Stomach (tissue), 8 donors: ENCODE measurements at regions not wholly inside any gene's neighbourhood (a gene's known extent, or its start where the extent isn't known, plus 50 kb on each side); places are given as distances from the start of the nearest gene placed in this dataset.

Experiments
- DNase-seq, 2 donors: peaks; one replicate each; pipeline versions ENCODE4 v3.0.0 to v3.0.0-alpha.2; 2013 to 2019
- H3K27ac ChIP-seq, 5 donors: fragments of 200-600 bp in 4 of 5; sonication (generic) in 4 of 5; one replicate each; pipeline ENCODE4 v1.5.1; 2013 to 2019; ENCODE audit warnings: mild to moderate bottlenecking in 1 of 5, moderate library complexity in 1 of 5
- H3K27me3 ChIP-seq, 3 donors: fragments of 200-600 bp; sonication (generic); one replicate each; pipeline ENCODE4 v1.5.1; 2017 to 2019; ENCODE audit warnings: mixed run types in 1 of 3
- H3K36me3 ChIP-seq, 4 donors: fragments of 200-600 bp; sonication (generic); 1 replicate in 3 of 4; 2 replicates in 1 of 4; pipeline ENCODE4 v1.5.1; 2016 to 2019
- H3K4me1 ChIP-seq, 4 donors: fragments of 200-600 bp; sonication (generic); one replicate each; pipeline ENCODE4 v1.5.1; 2016 to 2019
- H3K4me3 ChIP-seq, 4 donors: fragments of 200-600 bp; sonication (generic) in 3 of 4; one replicate each; pipeline ENCODE4 v1.5.1; 2016 to 2019; ENCODE audit warnings: mild to moderate bottlenecking in 1 of 4
- H3K9me3 ChIP-seq, 4 donors: fragments of 200-600 bp; sonication (generic); one replicate each; pipeline ENCODE4 v1.5.1; 2016 to 2019
- WGBS, 5 donors: extraction: QIAGEN DNeasy Blood & Tissue Kit in 3 of 5; methylation state at CpG; one replicate each; pipeline versions ENCODE4 v1.1.5 to v1.1.7; 2013 to 2018; 5-methylcytosine and 5-hydroxymethylcytosine counted together
- intact Hi-C: fragments of 100-400 bp; cut with DNase I; formaldehyde crosslinking; loops from one replicate; pipeline ENCODE4 v1.15.1; 2023; ENCODE audit warnings: low total_unique reads
- TF ChIP-seq, protein P1 (sequence below), 7 experiments: fragments of 450-650 bp in 4 of 7; fragments of 200-600 bp in 3 of 7; sonication (generic) in 3 of 7; IDR thresholded peaks; one replicate each; pipeline ENCODE4 v1.5.1; 2016 to 2019; ENCODE audit warnings: antibody characterized with exemption in 7 of 7, control low read depth in 2 of 7, mild to moderate bottlenecking in 1 of 7
- donor health status: healthy with polysubstance abuse.
- donor health status: Bipolar disorder and iron deficiency.
- donor health status: healthy.

DNA sequence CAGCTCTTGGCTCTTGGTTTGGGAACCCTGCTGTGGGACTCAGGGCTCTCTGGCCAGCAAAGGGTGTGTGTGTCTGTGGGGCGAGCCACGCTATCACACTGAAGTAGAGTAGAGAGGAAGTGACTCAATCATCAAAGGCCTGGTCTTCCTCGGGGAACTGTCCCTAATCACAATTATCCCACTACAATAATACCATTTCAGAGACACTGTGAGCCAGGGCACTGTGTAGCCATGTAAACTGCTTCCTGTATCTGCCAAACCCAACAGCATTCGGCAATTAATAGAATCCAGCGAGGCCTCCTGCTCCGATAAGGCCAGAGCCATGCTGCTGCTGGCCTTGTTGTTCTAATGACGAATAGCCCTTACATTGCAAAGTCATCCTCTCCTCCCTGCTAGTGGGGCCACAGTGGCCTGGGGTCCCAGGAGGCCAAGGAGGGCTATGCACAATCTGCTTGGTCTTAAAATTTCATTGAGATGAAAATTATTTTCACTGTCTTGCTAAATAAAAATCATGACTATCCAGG is 49.8 kb upstream of the LMO2 start:
- H3K27me3 ChIP-seq, result no peaks in the 10 kb centered on the region
- H3K4me1 ChIP-seq, result peaks cover 0 to 10% (median 6%) of the 10 kb centered on the region in 4 donors
- H3K9me3 ChIP-seq, result no peaks in the 10 kb centered on the region
- H3K27ac ChIP-seq, result peak overlapping the region in 2 of 5 donors; percentile 21 to 24
- H3K36me3 ChIP-seq, result no peaks in the 10 kb centered on the region
- TF ChIP-seq, protein P1, sequence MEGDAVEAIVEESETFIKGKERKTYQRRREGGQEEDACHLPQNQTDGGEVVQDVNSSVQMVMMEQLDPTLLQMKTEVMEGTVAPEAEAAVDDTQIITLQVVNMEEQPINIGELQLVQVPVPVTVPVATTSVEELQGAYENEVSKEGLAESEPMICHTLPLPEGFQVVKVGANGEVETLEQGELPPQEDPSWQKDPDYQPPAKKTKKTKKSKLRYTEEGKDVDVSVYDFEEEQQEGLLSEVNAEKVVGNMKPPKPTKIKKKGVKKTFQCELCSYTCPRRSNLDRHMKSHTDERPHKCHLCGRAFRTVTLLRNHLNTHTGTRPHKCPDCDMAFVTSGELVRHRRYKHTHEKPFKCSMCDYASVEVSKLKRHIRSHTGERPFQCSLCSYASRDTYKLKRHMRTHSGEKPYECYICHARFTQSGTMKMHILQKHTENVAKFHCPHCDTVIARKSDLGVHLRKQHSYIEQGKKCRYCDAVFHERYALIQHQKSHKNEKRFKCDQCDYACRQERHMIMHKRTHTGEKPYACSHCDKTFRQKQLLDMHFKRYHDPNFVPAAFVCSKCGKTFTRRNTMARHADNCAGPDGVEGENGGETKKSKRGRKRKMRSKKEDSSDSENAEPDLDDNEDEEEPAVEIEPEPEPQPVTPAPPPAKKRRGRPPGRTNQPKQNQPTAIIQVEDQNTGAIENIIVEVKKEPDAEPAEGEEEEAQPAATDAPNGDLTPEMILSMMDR (IDR thresholded peaks at IDR 0.05), result no peak
- intact Hi-C loops, result no loop called here
- peak in 1 of 2 donors; percentile 43 for DNase-seq
- H3K4me3 ChIP-seq, result no peak overlapping the region
- 57 to 60% (median 59%) methylated on average over 7 of the region's 7 CpGs for WGBS, 5 donors
